Mesothelial cell of epicardium (in vitro differentiated cells): ENCODE measurements at regions not wholly inside any gene's neighbourhood (a gene's known extent, or its start where the extent isn't known, plus 50 kb on each side); places are given as distances from the start of the nearest gene placed in this dataset.
"Not testable (repeated sequence)": the region's sequence is repeated elsewhere in the genome, so short reads cannot be mapped to it uniquely, and the experiment has no call there.

Experiments
- DNase-seq, 2 experiments: peaks; one replicate each; pipeline ENCODE4 v3.0.0; 2021; ENCODE audit warnings: low spot score in 2 of 2; ENCODE audit not compliant: unreplicated experiment in 2 of 2
- H3K27ac Mint-ChIP-seq: 2 replicates; pipeline ENCODE4 v1.8.0; 2021; ENCODE audit warnings: mixed read lengths
- H3K27me3 Mint-ChIP-seq: 2 replicates; pipeline ENCODE4 v1.8.0; 2021; ENCODE audit warnings: low read depth, mixed read lengths
- H3K36me3 Mint-ChIP-seq: 2 replicates; pipeline ENCODE4 v1.8.0; 2021; ENCODE audit warnings: mixed read lengths
- H3K4me1 Mint-ChIP-seq: 2 replicates; pipeline ENCODE4 v1.8.0; 2021; ENCODE audit warnings: mixed read lengths
- H3K4me3 Mint-ChIP-seq: 2 replicates; pipeline ENCODE4 v1.8.0; 2021; ENCODE audit warnings: mild to moderate bottlenecking, moderate library complexity, mixed read lengths
- H3K9me3 Mint-ChIP-seq: 2 replicates; pipeline ENCODE4 v1.8.0; 2021; ENCODE audit warnings: mixed read lengths
- CTCF ChIP-seq: fragments of 200-600 bp; sonication (generic); IDR thresholded peaks from one replicate; pipeline ENCODE4 v1.5.0; 2021; ENCODE audit warnings: antibody characterized with exemption; ENCODE audit not compliant: unreplicated experiment

DNA sequence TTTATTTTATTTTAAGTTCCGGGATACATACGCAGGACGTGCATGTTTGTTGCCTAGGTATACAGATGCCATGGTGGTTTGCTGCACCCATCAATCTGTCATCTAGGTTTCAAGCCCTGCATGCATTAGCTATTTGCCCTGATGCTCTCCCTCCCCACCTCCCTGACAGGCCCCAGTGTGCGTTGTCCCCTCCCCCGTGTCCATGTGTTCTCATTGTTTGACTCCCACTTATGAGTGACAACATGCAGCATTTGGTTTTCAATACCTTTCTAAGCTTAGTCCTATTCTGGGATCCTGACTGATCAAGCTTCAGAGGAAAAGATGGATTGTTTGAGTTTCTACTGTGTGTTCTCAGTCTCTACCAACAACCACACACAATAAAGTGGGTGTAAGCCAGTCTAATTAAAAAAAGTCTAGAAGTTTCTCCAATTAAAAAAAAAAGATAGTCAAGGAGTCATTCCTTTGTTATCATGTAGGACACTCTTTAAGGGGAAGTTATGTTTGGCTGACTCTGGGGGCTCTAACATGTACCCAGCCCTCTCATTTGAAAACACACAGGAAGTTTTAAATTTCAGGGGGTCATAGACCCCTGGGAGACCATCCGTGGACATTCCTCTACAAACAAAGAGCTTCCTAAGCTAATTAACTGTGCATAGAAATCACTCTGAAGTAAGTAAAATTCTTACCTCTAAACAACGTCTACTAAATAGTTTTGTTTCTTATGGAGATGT lies 66.3 kb upstream of the ADAMTS18 start:
- TF ChIP-seq CTCF, result no peak
- H3K27ac Mint-ChIP-seq, result no peak overlapping the region
- H3K4me3 Mint-ChIP-seq, result no peak overlapping the region
- H3K4me1 Mint-ChIP-seq, result peaks cover 35% of the 10 kb centered on the region
- no peaks in the 10 kb centered on the region for H3K36me3 Mint-ChIP-seq
- peaks cover 4% of the 10 kb centered on the region for H3K9me3 Mint-ChIP-seq
- peaks cover 4% of the 10 kb centered on the region for H3K27me3 Mint-ChIP-seq
- no peak for DNase-seq

DNA sequence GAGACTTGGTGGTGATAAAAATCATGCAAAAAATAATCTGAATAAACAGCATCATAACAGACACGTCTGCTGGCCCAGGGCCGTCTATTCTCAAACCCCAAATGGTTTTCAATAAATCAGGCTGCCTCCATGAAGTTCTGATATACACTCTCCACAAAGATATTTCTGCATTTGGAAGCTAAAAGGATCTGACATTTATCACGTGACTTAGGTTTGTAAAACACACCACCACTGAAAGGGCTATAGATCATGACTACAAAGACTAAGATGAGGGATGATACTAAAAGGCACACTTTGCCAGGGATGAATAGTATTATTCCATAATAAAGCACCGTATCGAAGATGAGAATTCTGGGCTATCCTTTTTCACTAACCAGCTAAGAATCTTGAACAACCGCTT lies 67.6 kb upstream of the ADAMTS18 start:
- no peak for TF ChIP-seq CTCF
- Mint-ChIP-seq H3K9me3 (no peaks in the 10 kb centered on the region), H3K27ac (no peak overlapping the region), H3K36me3 (no peaks in the 10 kb centered on the region), H3K4me1 (peaks cover 35% of the 10 kb centered on the region), H3K4me3 (no peak overlapping the region), H3K27me3 (peaks cover 4% of the 10 kb centered on the region)
- DNase-seq, result no peak

GRCh38 chr16:77506492-77506891 lies 71.7 kb upstream of the ADAMTS18 start:
- H3K27ac Mint-ChIP-seq, DNase-seq, H3K9me3 Mint-ChIP-seq, H3K4me3 Mint-ChIP-seq, H3K36me3 Mint-ChIP-seq, H3K27me3 Mint-ChIP-seq: not testable (repeated sequence)
- peaks cover 25% of the 10 kb centered on the region for H3K4me1 Mint-ChIP-seq

GRCh38 chr16:77509051-77509450 lies 74.2 kb upstream of the ADAMTS18 start:
- Mint-ChIP-seq H3K27me3 (no peaks in the 10 kb centered on the region), H3K36me3 (no peaks in the 10 kb centered on the region), H3K4me1 (peaks cover 13% of the 10 kb centered on the region), H3K27ac (no peak overlapping the region), H3K4me3 (no peak overlapping the region), H3K9me3 (no peaks in the 10 kb centered on the region)
- no peak for TF ChIP-seq CTCF
- no peak for DNase-seq

GRCh38 chr16:77509796-77510195 lies 75.0 kb upstream of the ADAMTS18 start:
- no peak overlapping the region for H3K4me3 Mint-ChIP-seq
- TF ChIP-seq CTCF, result no peak
- no peaks in the 10 kb centered on the region for H3K9me3 Mint-ChIP-seq
- no peaks in the 10 kb centered on the region for H3K27me3 Mint-ChIP-seq
- H3K36me3 Mint-ChIP-seq, result no peaks in the 10 kb centered on the region
- H3K27ac Mint-ChIP-seq, result no peak overlapping the region
- no peak for DNase-seq
- peaks cover 13% of the 10 kb centered on the region for H3K4me1 Mint-ChIP-seq

DNA sequence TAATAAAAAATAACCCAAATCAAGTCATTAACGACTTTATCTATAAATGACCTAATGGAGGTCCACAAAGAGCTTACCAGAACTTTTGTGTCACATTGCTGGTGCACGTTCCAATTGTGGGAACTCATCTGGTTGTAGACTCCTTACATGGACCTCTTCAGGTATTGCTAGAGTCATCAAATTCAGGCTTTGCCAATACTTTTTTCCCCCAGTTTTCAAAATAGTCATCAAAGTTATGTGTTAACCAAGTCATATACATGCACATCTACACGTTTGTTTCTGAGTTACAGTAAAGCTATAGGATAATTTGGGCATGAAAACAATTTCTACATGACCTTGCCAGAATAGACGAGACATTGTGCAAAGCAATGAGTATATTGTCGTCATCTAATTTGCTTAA lies 76.2 kb upstream of the ADAMTS18 start:
- Mint-ChIP-seq H3K27ac (no peak overlapping the region), H3K36me3 (no peaks in the 10 kb centered on the region), H3K9me3 (no peaks in the 10 kb centered on the region), H3K4me3 (no peak overlapping the region), H3K4me1 (peaks cover 13% of the 10 kb centered on the region), H3K27me3 (no peaks in the 10 kb centered on the region)
- no peak for DNase-seq
- TF ChIP-seq CTCF, result no peak
